IMR-90 (cell line): ENCODE measurements at regions not wholly inside any gene's neighbourhood (a gene's known extent, or its start where the extent isn't known, plus 50 kb on each side); places are given as distances from the start of the nearest gene placed in this dataset.

Experiments
- BHLHE40 ChIP-seq: fragments of 150-350 bp; IDR thresholded peaks from 2 replicates; pipeline ENCODE4 v1.6.1; 2016; ENCODE audit warnings: mild to moderate bottlenecking, low read depth, low read length
- CEBPB ChIP-seq: IDR thresholded peaks from 2 replicates; pipeline ENCODE4 v1.6.1; 2012; ENCODE audit warnings: low read depth, low read length, improper control_type of control experiment
- MAFK ChIP-seq: IDR thresholded peaks from 2 replicates; pipeline ENCODE4 v1.6.1; 2012; ENCODE audit warnings: low read depth, low read length, improper control_type of control experiment
- MAZ ChIP-seq: IDR thresholded peaks from 2 replicates; pipeline ENCODE4 v1.6.1; 2012; ENCODE audit warnings: low read depth, mild to moderate bottlenecking, low read length, improper control_type of control experiment, moderate library complexity, borderline replicate concordance
- NFE2L2 ChIP-seq: fragments of 150-350 bp; IDR thresholded peaks from 2 replicates; pipeline ENCODE4 v1.6.1; 2016; ENCODE audit warnings: low read depth, mild to moderate bottlenecking, low read length
- POLR2A ChIP-seq: IDR thresholded peaks from 2 replicates; pipeline ENCODE4 v1.6.1; 2012; ENCODE audit warnings: mild to moderate bottlenecking, low read depth, low read length
- RAD21 ChIP-seq: IDR thresholded peaks from 2 replicates; pipeline ENCODE4 v1.6.1; 2012; ENCODE audit warnings: low read length, improper control_type of control experiment
- SMC3 ChIP-seq: fragments of 150-350 bp; IDR thresholded peaks from 2 replicates; pipeline ENCODE4 v1.6.1; 2016; ENCODE audit warnings: low read depth, mild to moderate bottlenecking, antibody characterized with exemption, low read length, moderate library complexity
- TF ChIP-seq, protein P1 (sequence below): fragments of 150-350 bp; IDR thresholded peaks from 2 replicates; pipeline ENCODE4 v1.6.1; 2016; ENCODE audit warnings: low read depth, mild to moderate bottlenecking, low read length, moderate library complexity, borderline replicate concordance
- TF ChIP-seq, protein P2 (sequence below): conservative IDR thresholded peaks from 2 replicates; pipeline ENCODE4 v1.5.1; 2012; ENCODE audit warnings: mild to moderate bottlenecking, low read depth, low read length, improper control_type of control experiment
- TF ChIP-seq, protein P3 (sequence below): fragments of 150-350 bp; IDR thresholded peaks from 2 replicates; pipeline ENCODE4 v1.6.1; 2017; ENCODE audit warnings: mild to moderate bottlenecking, antibody characterized with exemption, low read length, low read depth

DNA sequence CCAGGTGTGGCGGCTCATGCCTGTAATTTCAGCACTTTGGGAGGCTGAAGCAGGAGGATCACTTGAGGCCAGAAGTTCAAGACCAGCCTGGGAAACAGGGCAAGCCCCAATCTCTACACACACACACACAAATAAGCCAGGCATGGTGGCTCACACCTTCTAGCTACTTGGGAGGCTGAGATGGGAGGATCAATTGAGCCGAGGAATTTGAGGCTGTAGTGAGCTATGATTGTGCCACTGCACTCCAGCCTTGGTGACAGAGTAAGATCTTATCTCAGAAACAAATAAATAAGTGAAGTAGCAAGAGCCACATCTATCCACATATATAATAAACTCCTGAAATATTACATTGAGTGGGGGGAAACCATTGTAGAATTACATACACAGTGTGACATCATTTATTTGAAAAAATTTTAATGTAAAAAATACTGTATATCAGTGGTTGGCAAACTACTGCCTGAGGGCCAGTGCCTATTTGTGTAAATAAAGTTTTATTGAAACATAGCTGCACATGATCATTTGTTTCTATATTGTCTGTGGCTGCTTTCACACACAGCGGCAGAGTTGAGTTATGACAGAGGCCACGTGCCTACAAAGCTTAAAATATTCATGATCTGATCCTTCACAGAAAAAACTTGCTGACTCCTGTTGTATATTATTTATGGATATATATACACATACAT is 54.7 kb upstream of the ARHGEF7 start:
- TF ChIP-seq POLR2A (no peak), RAD21 (no peak), CEBPB (no peak), SMC3 (no peak), MAZ (no peak), MAFK (no peak), NFE2L2 (no peak), BHLHE40 (no peak)
- TF ChIP-seq, protein P1, sequence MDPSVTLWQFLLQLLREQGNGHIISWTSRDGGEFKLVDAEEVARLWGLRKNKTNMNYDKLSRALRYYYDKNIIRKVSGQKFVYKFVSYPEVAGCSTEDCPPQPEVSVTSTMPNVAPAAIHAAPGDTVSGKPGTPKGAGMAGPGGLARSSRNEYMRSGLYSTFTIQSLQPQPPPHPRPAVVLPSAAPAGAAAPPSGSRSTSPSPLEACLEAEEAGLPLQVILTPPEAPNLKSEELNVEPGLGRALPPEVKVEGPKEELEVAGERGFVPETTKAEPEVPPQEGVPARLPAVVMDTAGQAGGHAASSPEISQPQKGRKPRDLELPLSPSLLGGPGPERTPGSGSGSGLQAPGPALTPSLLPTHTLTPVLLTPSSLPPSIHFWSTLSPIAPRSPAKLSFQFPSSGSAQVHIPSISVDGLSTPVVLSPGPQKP = no peak
- TF ChIP-seq, protein P2, sequence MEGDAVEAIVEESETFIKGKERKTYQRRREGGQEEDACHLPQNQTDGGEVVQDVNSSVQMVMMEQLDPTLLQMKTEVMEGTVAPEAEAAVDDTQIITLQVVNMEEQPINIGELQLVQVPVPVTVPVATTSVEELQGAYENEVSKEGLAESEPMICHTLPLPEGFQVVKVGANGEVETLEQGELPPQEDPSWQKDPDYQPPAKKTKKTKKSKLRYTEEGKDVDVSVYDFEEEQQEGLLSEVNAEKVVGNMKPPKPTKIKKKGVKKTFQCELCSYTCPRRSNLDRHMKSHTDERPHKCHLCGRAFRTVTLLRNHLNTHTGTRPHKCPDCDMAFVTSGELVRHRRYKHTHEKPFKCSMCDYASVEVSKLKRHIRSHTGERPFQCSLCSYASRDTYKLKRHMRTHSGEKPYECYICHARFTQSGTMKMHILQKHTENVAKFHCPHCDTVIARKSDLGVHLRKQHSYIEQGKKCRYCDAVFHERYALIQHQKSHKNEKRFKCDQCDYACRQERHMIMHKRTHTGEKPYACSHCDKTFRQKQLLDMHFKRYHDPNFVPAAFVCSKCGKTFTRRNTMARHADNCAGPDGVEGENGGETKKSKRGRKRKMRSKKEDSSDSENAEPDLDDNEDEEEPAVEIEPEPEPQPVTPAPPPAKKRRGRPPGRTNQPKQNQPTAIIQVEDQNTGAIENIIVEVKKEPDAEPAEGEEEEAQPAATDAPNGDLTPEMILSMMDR = no peak
- TF ChIP-seq, protein P3, sequence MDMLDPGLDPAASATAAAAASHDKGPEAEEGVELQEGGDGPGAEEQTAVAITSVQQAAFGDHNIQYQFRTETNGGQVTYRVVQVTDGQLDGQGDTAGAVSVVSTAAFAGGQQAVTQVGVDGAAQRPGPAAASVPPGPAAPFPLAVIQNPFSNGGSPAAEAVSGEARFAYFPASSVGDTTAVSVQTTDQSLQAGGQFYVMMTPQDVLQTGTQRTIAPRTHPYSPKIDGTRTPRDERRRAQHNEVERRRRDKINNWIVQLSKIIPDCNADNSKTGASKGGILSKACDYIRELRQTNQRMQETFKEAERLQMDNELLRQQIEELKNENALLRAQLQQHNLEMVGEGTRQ = no peak
